Right renal pelvis (tissue), 4 donors: ENCODE measurements at regions not wholly inside any gene's neighbourhood (a gene's known extent, or its start where the extent isn't known, plus 50 kb on each side); places are given as distances from the start of the nearest gene placed in this dataset.
"Not testable (repeated sequence)": the region's sequence is repeated elsewhere in the genome, so short reads cannot be mapped to it uniquely, and the experiment has no call there.

Experiments
- DNase-seq, 4 donors: peaks; one replicate each; pipeline ENCODE4 v3.0.0-alpha.2; 2013; ENCODE audit warnings: low read depth in 4 of 4, low spot score in 3 of 4, missing footprints in 1 of 4

- DNase-seq, result no peak
Measured at GRCh38 chr1:101128211-101128727, 102.7 kb upstream of the DPH5 start.

- DNase-seq, result no peak
Measured at GRCh38 chr1:101124405-101124804, 98.8 kb upstream of the DPH5 start.

- DNase-seq, result not testable (repeated sequence)
Measured at GRCh38 chr1:101123904-101124303, 98.3 kb upstream of the DPH5 start.

- no peak for DNase-seq
Measured at GRCh38 chr1:101122452-101123166, 97.0 kb upstream of the DPH5 start.

- no peak for DNase-seq
Measured at GRCh38 chr1:101121975-101122374, 96.4 kb upstream of the DPH5 start.

GRCh38 chr1:101121504-101121903 lies 95.9 kb upstream of the DPH5 start:
- no peak for DNase-seq

- DNase-seq, result no peak
Measured at GRCh38 chr1:101120868-101121267, 95.3 kb upstream of the DPH5 start.

GRCh38 chr1:101119289-101119688 lies 93.7 kb upstream of the DPH5 start:
- DNase-seq, result no peak

- DNase-seq, result no peak
Measured at GRCh38 chr1:101116006-101116405, 90.4 kb upstream of the DPH5 start.

GRCh38 chr1:101115112-101115511 lies 89.5 kb upstream of the DPH5 start:
- DNase-seq, result no peak

- not testable (repeated sequence) for DNase-seq
Measured at GRCh38 chr1:101114128-101114527, 88.5 kb upstream of the DPH5 start.

GRCh38 chr1:101112051-101112780 lies 86.6 kb upstream of the DPH5 start:
- DNase-seq, result no peak

- no peak for DNase-seq
Measured at GRCh38 chr1:101111461-101111860, 85.9 kb upstream of the DPH5 start.

GRCh38 chr1:101109791-101110190 lies 84.2 kb upstream of the DPH5 start:
- DNase-seq, result no peak

- no peak for DNase-seq
Measured at GRCh38 chr1:101108111-101108500, 82.5 kb upstream of the DPH5 start.

- DNase-seq, result no peak
Measured at GRCh38 chr1:101107496-101108110, 82.0 kb upstream of the DPH5 start.

- DNase-seq, result no peak
Measured at GRCh38 chr1:101105877-101106276, 80.3 kb upstream of the DPH5 start.

- no peak for DNase-seq
Measured at GRCh38 chr1:101102426-101103156, 77.0 kb upstream of the DPH5 start.

GRCh38 chr1:101101360-101101759 lies 75.8 kb upstream of the DPH5 start:
- no peak for DNase-seq

- no peak for DNase-seq
Measured at GRCh38 chr1:101100674-101101073, 75.1 kb upstream of the DPH5 start.

- no peak for DNase-seq
Measured at GRCh38 chr1:101098907-101099306, 73.3 kb upstream of the DPH5 start.
